Calu3 (cell line): ENCODE measurements at regions not wholly inside any gene's neighbourhood (a gene's known extent, or its start where the extent isn't known, plus 50 kb on each side); places are given as distances from the start of the nearest gene placed in this dataset.

Experiments
- BruUV-seq: library from RNA; stranded (reverse); fragments of 400-500 nt; replicated peaks from 2 replicates; lab custom pipeline; 2021; lab: Mats Ljungman, UMichigan
- CTCF ChIA-PET: fragments of 300-600 bp; sonication (Branson Sonifier 250); formaldehyde crosslinking; loops from one replicate; lab custom pipeline; 2022; ENCODE audit warnings: antibody characterized with exemption; lab: Charles Lee
- DNase-seq: peaks from one replicate; pipeline ENCODE4 v3.0.0; 2022
- H3K27ac Mint-ChIP-seq: one replicate; pipeline ENCODE4 v1.8.0; 2022; ENCODE audit warnings: mixed read lengths; ENCODE audit not compliant: unreplicated experiment
- H3K27me3 Mint-ChIP-seq: one replicate; pipeline ENCODE4 v1.8.0; 2022; ENCODE audit warnings: mixed read lengths; ENCODE audit not compliant: unreplicated experiment
- H3K36me3 Mint-ChIP-seq: one replicate; pipeline ENCODE4 v1.8.0; 2022; ENCODE audit warnings: mild to moderate bottlenecking, moderate library complexity, mixed read lengths; ENCODE audit not compliant: insufficient read depth, unreplicated experiment
- H3K4me1 Mint-ChIP-seq: one replicate; pipeline ENCODE4 v1.8.0; 2022; ENCODE audit warnings: mild to moderate bottlenecking, low read depth, mixed read lengths; ENCODE audit not compliant: unreplicated experiment
- H3K4me3 Mint-ChIP-seq: one replicate; pipeline ENCODE4 v1.8.0; 2022; ENCODE audit warnings: mild to moderate bottlenecking, low read depth, moderate library complexity, mixed read lengths; ENCODE audit not compliant: unreplicated experiment
- H3K9me3 Mint-ChIP-seq: one replicate; pipeline ENCODE4 v1.8.0; 2022; ENCODE audit warnings: low read depth, mixed read lengths; ENCODE audit not compliant: unreplicated experiment
- CTCF ChIP-seq: fragments of 200-600 bp; IDR thresholded peaks from one replicate; pipeline ENCODE4 v1.8.0; 2022; ENCODE audit warnings: antibody characterized with exemption; ENCODE audit not compliant: unreplicated experiment
- intact Hi-C: fragments of 100-400 bp; cut with micrococcal nuclease; formaldehyde crosslinking; loops from one replicate; pipeline ENCODE4 v1.10.0; 2022; ENCODE audit not compliant: unreplicated experiment

- TF ChIP-seq CTCF = no peak
- no peaks in the 10 kb centered on the region for H3K36me3 Mint-ChIP-seq
- BruUV-seq = no TSS peak
- no peaks in the 10 kb centered on the region for H3K4me1 Mint-ChIP-seq
- H3K27me3 Mint-ChIP-seq = peaks cover 90% of the 10 kb centered on the region
- H3K9me3 Mint-ChIP-seq = peaks cover 4% of the 10 kb centered on the region
- intact Hi-C loops = no loop called here
- H3K27ac Mint-ChIP-seq = no peak overlapping the region
- no peak overlapping the region for H3K4me3 Mint-ChIP-seq
- no peak for DNase-seq
- CTCF ChIA-PET = interaction anchor here (0.7 to 1.0 kb wide), 3 partner anchors 22 to 261 kb away, joined by 3 to 4 read pairs (median 3); no protein-coding TSS in a partner anchor
These were observed 107.4 kb upstream of the CRHR1 start for GRCh38 chr17:45676695-45677094.

GRCh38 chr17:45677770-45678169 is 106.3 kb upstream of the CRHR1 start:
- no peaks in the 10 kb centered on the region for H3K36me3 Mint-ChIP-seq
- CTCF ChIA-PET = interaction anchor here (1.8 kb wide), 1 partner anchor 21 kb away, joined by 4 read pairs; no protein-coding TSS in a partner anchor
- H3K4me3 Mint-ChIP-seq = no peak overlapping the region
- peaks cover 4% of the 10 kb centered on the region for H3K9me3 Mint-ChIP-seq
- TF ChIP-seq CTCF = no peak
- no peaks in the 10 kb centered on the region for H3K4me1 Mint-ChIP-seq
- no peak for DNase-seq
- peaks cover 90% of the 10 kb centered on the region for H3K27me3 Mint-ChIP-seq
- H3K27ac Mint-ChIP-seq = no peak overlapping the region
- intact Hi-C loops = no loop called here
- no TSS peak for BruUV-seq

- intact Hi-C loops = no loop called here
- Mint-ChIP-seq H3K27ac (no peak overlapping the region), H3K9me3 (peaks cover 4% of the 10 kb centered on the region), H3K36me3 (no peaks in the 10 kb centered on the region), H3K27me3 (peaks cover 82% of the 10 kb centered on the region), H3K4me3 (no peak overlapping the region), H3K4me1 (no peaks in the 10 kb centered on the region)
- no peak for TF ChIP-seq CTCF
- CTCF ChIA-PET = no interaction called here
- BruUV-seq = no TSS peak
- DNase-seq = no peak
These were observed 104.7 kb upstream of the CRHR1 start for GRCh38 chr17:45679426-45679825.

- H3K4me1 Mint-ChIP-seq = no peaks in the 10 kb centered on the region
- H3K9me3 Mint-ChIP-seq = peaks cover 4% of the 10 kb centered on the region
- TF ChIP-seq CTCF = no peak
- no TSS peak for BruUV-seq
- DNase-seq = no peak
- no peak overlapping the region for H3K4me3 Mint-ChIP-seq
- CTCF ChIA-PET = interaction anchor here (0.6 kb wide), 2 partner anchors 102 to 200 kb away, joined by 3 to 8 read pairs; no protein-coding TSS in a partner anchor
- H3K27ac Mint-ChIP-seq = no peak overlapping the region
- no peaks in the 10 kb centered on the region for H3K36me3 Mint-ChIP-seq
- H3K27me3 Mint-ChIP-seq = peaks cover 82% of the 10 kb centered on the region
- intact Hi-C loops = no loop called here
These were observed 103.8 kb upstream of the CRHR1 start for GRCh38 chr17:45680360-45680759.
